H9 (cell line): ENCODE measurements at regions not wholly inside any gene's neighbourhood (a gene's known extent, or its start where the extent isn't known, plus 50 kb on each side); places are given as distances from the start of the nearest gene placed in this dataset.

ENCODE experiments used
- DNase-seq: peaks from one replicate; pipeline ENCODE4 v3.0.0-alpha.2; 2017
- H2AFZ ChIP-seq: one replicate; pipeline ENCODE4 v1.6.1; 2013; ENCODE audit warnings: mild to moderate bottlenecking, low read length, control low read depth, moderate library complexity
- H2AK5ac ChIP-seq: 2 replicates; pipeline ENCODE4 v1.6.1; 2013; ENCODE audit warnings: low read length, control low read depth, mixed read lengths; ENCODE audit not compliant: insufficient read length
- H2BK120ac ChIP-seq: one replicate; pipeline ENCODE4 v1.6.1; 2013; ENCODE audit warnings: low read depth, mild to moderate bottlenecking, low read length, control low read depth, inconsistent platforms; ENCODE audit not compliant: poor library complexity, severe bottlenecking
- H2BK12ac ChIP-seq: 2 replicates; pipeline ENCODE4 v1.6.1; 2013; ENCODE audit warnings: low read length, control low read depth, mixed read lengths, low read depth; ENCODE audit not compliant: insufficient read length
- H2BK15ac ChIP-seq: 2 replicates; pipeline ENCODE4 v1.6.1; 2013; ENCODE audit warnings: low read depth, low read length, control low read depth
- H2BK20ac ChIP-seq: one replicate; pipeline ENCODE4 v1.6.1; 2013; ENCODE audit warnings: low read depth, mild to moderate bottlenecking, low read length, control low read depth, inconsistent platforms; ENCODE audit not compliant: poor library complexity, severe bottlenecking
- H2BK5ac ChIP-seq: 2 replicates; pipeline ENCODE4 v1.6.1; 2013; ENCODE audit warnings: low read length, control low read depth, mixed read lengths; ENCODE audit not compliant: insufficient read length
- H3K14ac ChIP-seq: 2 replicates; pipeline ENCODE4 v1.6.1; 2013; ENCODE audit warnings: low read length, control low read depth; ENCODE audit not compliant: insufficient read depth
- H3K18ac ChIP-seq: 2 replicates; pipeline ENCODE4 v1.6.1; 2013; ENCODE audit warnings: low read depth, mild to moderate bottlenecking, mixed read lengths, low read length, control low read depth; ENCODE audit not compliant: insufficient read length
- H3K23ac ChIP-seq: 2 replicates; pipeline ENCODE4 v1.6.1; 2013; ENCODE audit warnings: low read length, control low read depth, mixed read lengths, low read depth; ENCODE audit not compliant: insufficient read length
- H3K23me2 ChIP-seq: 2 replicates; pipeline ENCODE4 v1.6.1; 2013; ENCODE audit warnings: low read depth, mild to moderate bottlenecking, mixed read lengths, low read length, control low read depth; ENCODE audit not compliant: insufficient read length, poor library complexity, severe bottlenecking
- H3K27ac ChIP-seq: 2 replicates; pipeline ENCODE4 v1.5.1; 2013; ENCODE audit warnings: low read length, control low read depth, mixed read lengths, low read depth; ENCODE audit not compliant: insufficient read length
- H3K27me3 ChIP-seq: 2 replicates; pipeline ENCODE4 v1.6.1; 2013; ENCODE audit warnings: low read length, control low read depth, inconsistent platforms; ENCODE audit not compliant: insufficient read depth
- H3K4ac ChIP-seq: 2 replicates; pipeline ENCODE4 v1.6.1; 2013; ENCODE audit warnings: low read depth, mild to moderate bottlenecking, control low read depth, inconsistent platforms, low read length, moderate library complexity
- H3K4me1 ChIP-seq: 2 replicates; pipeline ENCODE4 v1.6.1; 2013; ENCODE audit warnings: low read length, control low read depth, inconsistent platforms; ENCODE audit not compliant: insufficient read depth
- H3K4me2 ChIP-seq: 2 replicates; pipeline ENCODE4 v1.6.1; 2013; ENCODE audit warnings: low read length, control low read depth, mixed read lengths; ENCODE audit not compliant: insufficient read length, insufficient read depth
- H3K56ac ChIP-seq: 2 replicates; pipeline ENCODE4 v1.6.1; 2013; ENCODE audit warnings: low read depth, mild to moderate bottlenecking, mixed read lengths, low read length, control low read depth; ENCODE audit not compliant: insufficient read length
- H3K79me1 ChIP-seq: 2 replicates; pipeline ENCODE4 v1.6.1; 2013; ENCODE audit warnings: low read depth, mild to moderate bottlenecking, moderate library complexity, low read length, control low read depth, inconsistent platforms; ENCODE audit not compliant: insufficient read depth, poor library complexity, severe bottlenecking
- H3K79me2 ChIP-seq: 2 replicates; pipeline ENCODE4 v1.6.1; 2013; ENCODE audit warnings: low read length, control low read depth, inconsistent platforms; ENCODE audit not compliant: insufficient read depth
- H3K9ac ChIP-seq: 2 replicates; pipeline ENCODE4 v1.6.1; 2013; ENCODE audit warnings: low read length, control low read depth, mixed read lengths; ENCODE audit not compliant: insufficient read length; ENCODE audit errors: extremely low read depth
- H3K9me3 ChIP-seq: one replicate; pipeline ENCODE4 v1.6.1; 2013; ENCODE audit warnings: low read depth, low read length, inconsistent platforms; ENCODE audit not compliant: control insufficient read depth
- H3T11ph ChIP-seq: one replicate; pipeline ENCODE4 v1.6.1; 2013; ENCODE audit warnings: mild to moderate bottlenecking, low read length, control low read depth, inconsistent platforms
- H4K20me1 ChIP-seq: one replicate; pipeline ENCODE4 v1.6.1; 2013; ENCODE audit not compliant: control insufficient read depth, insufficient read length, insufficient read depth
- H4K5ac ChIP-seq: 2 replicates; pipeline ENCODE4 v1.6.1; 2013; ENCODE audit warnings: low read depth, mild to moderate bottlenecking, mixed read lengths, low read length, control low read depth; ENCODE audit not compliant: insufficient read length
- H4K8ac ChIP-seq: replicated peaks from 2 replicates; pipeline ENCODE4 v1.6.1; 2013; ENCODE audit warnings: low read length, control low read depth, mixed read lengths, low read depth; ENCODE audit not compliant: insufficient read length
- H4K91ac ChIP-seq: 2 replicates; pipeline ENCODE4 v1.6.1; 2013; ENCODE audit warnings: low read depth, mild to moderate bottlenecking, moderate library complexity, mixed read lengths, low read length, control low read depth; ENCODE audit not compliant: insufficient read length
- H3K27ac Mint-ChIP-seq, 3 experiments: 2 replicates in 2 of 3; 3 replicates in 1 of 3; pipeline ENCODE4 v1.8.0; 2020 to 2021; ENCODE audit warnings: mixed read lengths in 3 of 3, mild to moderate bottlenecking in 1 of 3, moderate library complexity in 1 of 3
- H3K27me3 Mint-ChIP-seq: 2 replicates; pipeline ENCODE4 v1.8.0; 2021; ENCODE audit warnings: low read depth, mild to moderate bottlenecking, moderate library complexity, mixed read lengths
- H3K36me3 Mint-ChIP-seq, 3 experiments: 2 replicates in 2 of 3; 3 replicates in 1 of 3; pipeline ENCODE4 v1.8.0; 2020 to 2021; ENCODE audit warnings: low read depth in 3 of 3, mixed read lengths in 3 of 3; ENCODE audit not compliant: insufficient read depth in 1 of 3
- H3K4me1 Mint-ChIP-seq, 2 experiments: 2 replicates each; pipeline ENCODE4 v1.8.0; 2020; ENCODE audit warnings: mixed read lengths in 2 of 2
- H3K4me3 Mint-ChIP-seq, 2 experiments: 2 replicates in 1 of 2; 3 replicates in 1 of 2; pipeline ENCODE4 v1.8.0; 2020 to 2021; ENCODE audit warnings: mild to moderate bottlenecking in 2 of 2, mixed read lengths in 2 of 2, moderate library complexity in 1 of 2
- H3K9me3 Mint-ChIP-seq, 2 experiments: 2 replicates in 1 of 2; 3 replicates in 1 of 2; pipeline ENCODE4 v1.8.0; 2020; ENCODE audit warnings: mild to moderate bottlenecking in 2 of 2, mixed read lengths in 2 of 2, moderate library complexity in 1 of 2
- CTCF ChIP-seq: fragments of 200-600 bp; sonication (generic); conservative IDR thresholded peaks from 3 replicates; pipeline ENCODE4 v1.8.0; 2021; ENCODE audit warnings: antibody characterized with exemption, mild to moderate bottlenecking
- WGBS: extraction: QIAGEN DNeasy Blood & Tissue Kit; methylation state at CpG from one replicate; pipeline ENCODE4 v1.1.7; 2013; ENCODE audit warnings: missing lambda C conversion rate, low lambda C conversion rate, mixed read lengths; ENCODE audit not compliant: insufficient read length; ENCODE audit errors: extremely low coverage; 5-methylcytosine and 5-hydroxymethylcytosine counted together

DNA sequence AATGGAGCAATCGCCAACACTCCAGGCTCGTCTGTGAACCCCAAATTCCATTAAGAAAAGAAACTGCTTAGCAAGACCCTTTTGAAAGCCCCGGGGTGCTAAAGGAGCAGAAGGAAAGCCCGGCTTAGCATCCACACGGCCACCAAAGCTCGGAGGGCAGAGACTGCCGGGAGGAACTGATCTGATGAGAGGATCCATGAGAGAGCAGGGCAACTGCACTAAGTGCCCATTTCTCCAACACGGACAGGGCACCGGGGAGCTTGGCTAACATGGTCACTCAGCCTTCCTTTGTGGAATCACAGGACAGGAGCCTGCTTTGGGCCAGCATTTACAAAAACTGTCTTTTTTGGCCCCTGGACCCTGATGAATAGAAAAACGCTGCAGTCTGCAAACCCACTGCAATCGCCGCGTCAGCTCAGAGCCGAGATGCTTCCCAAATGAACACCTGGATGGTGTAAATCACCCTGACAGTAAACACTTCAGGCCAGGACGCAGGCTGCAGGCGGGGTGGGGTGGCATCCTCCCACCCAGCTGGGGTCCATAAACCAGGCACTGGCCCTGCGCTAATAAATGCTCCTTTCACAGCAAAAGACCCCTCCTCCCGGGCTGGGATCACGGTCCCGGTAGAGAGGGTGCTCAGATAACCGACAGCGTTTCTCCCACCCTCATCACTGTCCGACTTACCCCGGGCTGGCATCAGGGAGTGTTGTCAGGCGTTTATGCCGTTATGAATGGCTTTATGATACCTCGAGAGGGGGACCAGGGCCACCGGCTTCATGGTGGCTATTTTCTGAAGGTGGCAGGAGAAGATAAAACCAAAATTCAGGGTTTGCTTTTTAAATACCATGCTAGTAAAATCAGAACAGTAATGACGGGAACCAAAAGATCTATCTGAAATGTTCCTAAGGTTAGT, 299.5 kb downstream of the IRF8 start:
- Histone ChIP-seq H4K91ac (no peak overlapping the region), H4K5ac (no peak overlapping the region), H3K4ac (no peak overlapping the region), H3K4me2 (no peak overlapping the region), H3K27me3 (no peaks in the 10 kb centered on the region), H2AFZ (no peak overlapping the region), H2BK120ac (no peak overlapping the region), H3K4me1 (peaks cover 6% of the 10 kb centered on the region), H3K18ac (no peak overlapping the region), H3K9ac (no peak overlapping the region), H3K27ac (no peak overlapping the region), H2BK15ac (no peak overlapping the region), H3K14ac (no peak overlapping the region), H4K8ac (no peak overlapping the region), H3K79me1 (no peaks in the 10 kb centered on the region), H3K56ac (no peak overlapping the region), H2BK12ac (no peak overlapping the region), H2BK20ac (no peak overlapping the region), H3T11ph (no peak overlapping the region), H2BK5ac (no peak overlapping the region), H3K23me2 (no peaks in the 10 kb centered on the region), H4K20me1 (no peaks in the 10 kb centered on the region), H3K9me3 (no peaks in the 10 kb centered on the region), H2AK5ac (no peak overlapping the region), H3K23ac (no peak overlapping the region), H3K79me2 (no peaks in the 10 kb centered on the region)
- no peak overlapping the region for H3K4me3 Mint-ChIP-seq
- no peak overlapping the region; a peak in 1 of 7 replicates for H3K27ac Mint-ChIP-seq
- DNase-seq, result no peak
- H3K36me3 Mint-ChIP-seq, result no peaks in the 10 kb centered on the region
- H3K4me1 Mint-ChIP-seq, result peaks cover 31 to 72% of the 10 kb centered on the region in 2 experiments
- H3K27me3 Mint-ChIP-seq, result peaks cover 12% of the 10 kb centered on the region
- no peak for TF ChIP-seq CTCF
- H3K9me3 Mint-ChIP-seq, result no peaks in the 10 kb centered on the region; a peak in 1 of 5 replicates
- WGBS, result no CpG with 5 or more reads among the region's 29 CpGs
